IMR-90 (cell line): ENCODE measurements at regions not wholly inside any gene's neighbourhood (a gene's known extent, or its start where the extent isn't known, plus 50 kb on each side); places are given as distances from the start of the nearest gene placed in this dataset.

Experiments used
- ATAC-seq: fragments of 200-7000 bp; cut with Tn5 transposase; 2 replicates; pipeline ENCODE4 v1.9.1; 2020; ENCODE audit warnings: low read depth, mild to moderate bottlenecking, moderate library complexity
- BruUV-seq: library from RNA; stranded (reverse); fragments of 400-500 nt; replicated peaks from 2 replicates; lab custom pipeline; 2021; lab: Mats Ljungman, UMichigan
- CTCF ChIA-PET: fragments of 300-600 bp; formaldehyde crosslinking; extraction: SDS; loops from one replicate; lab custom pipeline; 2021; ENCODE audit warnings: antibody characterized with exemption; lab: Yijun Ruan, JAX
- POLR2A ChIA-PET: fragments of 300-600 bp; sonication (Branson Sonifier 250); formaldehyde crosslinking; loops from one replicate; lab custom pipeline; 2022; ENCODE audit warnings: antibody characterized with exemption; ENCODE audit not compliant: unreplicated experiment; lab: Charles Lee
- DNase-seq: peaks from one replicate; pipeline ENCODE4 v3.0.0; 2013
- H2AFZ ChIP-seq: replicated peaks from 2 replicates; pipeline ENCODE3; 2013; ENCODE audit warnings: low read length, mild to moderate bottlenecking; ENCODE audit not compliant: poor library complexity
- H2AK5ac ChIP-seq: 2 replicates; pipeline ENCODE4 v1.6.1; 2013; ENCODE audit warnings: low read depth, low read length, inconsistent platforms
- H2AK9ac ChIP-seq: replicated peaks from 2 replicates; pipeline ENCODE3; 2013; ENCODE audit warnings: mild to moderate bottlenecking, low read depth, low read length, moderate library complexity; ENCODE audit not compliant: poor library complexity
- H2BK120ac ChIP-seq: 2 replicates; pipeline ENCODE4 v1.6.1; 2013; ENCODE audit warnings: low read depth, low read length, inconsistent platforms
- H2BK15ac ChIP-seq: 3 replicates; pipeline ENCODE4 v1.6.1; 2013; ENCODE audit warnings: low read depth, low read length, inconsistent platforms
- H2BK20ac ChIP-seq: 2 replicates; pipeline ENCODE4 v1.6.1; 2013; ENCODE audit warnings: low read depth, mild to moderate bottlenecking, inconsistent platforms, low read length, moderate library complexity
- H2BK5ac ChIP-seq: 2 replicates; pipeline ENCODE4 v1.6.1; 2013; ENCODE audit warnings: mild to moderate bottlenecking, low read depth, low read length, inconsistent platforms; ENCODE audit not compliant: poor library complexity, severe bottlenecking
- H3K14ac ChIP-seq: replicated peaks from 2 replicates; pipeline ENCODE4 v1.6.1; 2013; ENCODE audit warnings: low read depth, low read length, inconsistent platforms
- H3K18ac ChIP-seq: 2 replicates; pipeline ENCODE4 v1.6.1; 2013; ENCODE audit warnings: low read depth, low read length, control low read depth
- H3K23ac ChIP-seq: 2 replicates; pipeline ENCODE4 v1.6.1; 2013; ENCODE audit warnings: low read depth, low read length, inconsistent platforms
- H3K27ac ChIP-seq: 2 replicates; pipeline ENCODE4 v1.5.1; 2013; ENCODE audit warnings: mild to moderate bottlenecking, control low read depth, low read length; ENCODE audit not compliant: insufficient read depth
- H3K27me3 ChIP-seq: 2 replicates; pipeline ENCODE4 v1.6.1; 2013; ENCODE audit warnings: low read length; ENCODE audit not compliant: control insufficient read depth, insufficient read depth
- H3K36me3 ChIP-seq: 2 replicates; pipeline ENCODE4 v1.6.1; 2013; ENCODE audit warnings: low read length, mixed read lengths; ENCODE audit not compliant: control insufficient read depth, insufficient read depth
- H3K4ac ChIP-seq: 2 replicates; pipeline ENCODE4 v1.6.1; 2013; ENCODE audit warnings: low read depth, low read length, inconsistent platforms
- H3K4me1 ChIP-seq: 2 replicates; pipeline ENCODE4 v1.6.1; 2013; ENCODE audit warnings: low read length, mixed read lengths; ENCODE audit not compliant: control insufficient read depth, insufficient read depth
- H3K4me2 ChIP-seq: 2 replicates; pipeline ENCODE4 v1.6.1; 2013; ENCODE audit warnings: low read depth, mild to moderate bottlenecking, control low read depth, low read length, moderate library complexity
- H3K4me3 ChIP-seq: 2 replicates; pipeline ENCODE4 v1.5.1; 2013; ENCODE audit warnings: low read depth, mild to moderate bottlenecking, control low read depth, low read length, moderate library complexity; ENCODE audit not compliant: insufficient read depth
- H3K56ac ChIP-seq: 2 replicates; pipeline ENCODE4 v1.6.1; 2013; ENCODE audit warnings: low read length, inconsistent platforms; ENCODE audit not compliant: insufficient read depth; ENCODE audit errors: extremely low read depth
- H3K79me1 ChIP-seq, 2 experiments: 2 replicates each; pipeline ENCODE4 v1.6.1; 2013; ENCODE audit warnings: low read length in 2 of 2, inconsistent platforms in 1 of 2, low read depth in 1 of 2
- H3K9ac ChIP-seq: 2 replicates; pipeline ENCODE4 v1.6.1; 2013; ENCODE audit warnings: low read depth, low read length, control low read depth
- H3K9me1 ChIP-seq: 2 replicates; pipeline ENCODE4 v1.6.1; 2013; ENCODE audit warnings: low read length, inconsistent platforms; ENCODE audit not compliant: insufficient read depth
- H3K9me3 ChIP-seq: 2 replicates; pipeline ENCODE4 v1.6.1; 2013; ENCODE audit warnings: low read length; ENCODE audit not compliant: control insufficient read depth, insufficient read depth
- H4K20me1 ChIP-seq: 2 replicates; pipeline ENCODE4 v1.6.1; 2013; ENCODE audit warnings: low read length, inconsistent platforms; ENCODE audit not compliant: insufficient read depth
- H4K5ac ChIP-seq: 2 replicates; pipeline ENCODE4 v1.6.1; 2013; ENCODE audit warnings: mild to moderate bottlenecking, low read depth, low read length, control low read depth
- H4K8ac ChIP-seq, 2 experiments: 2 replicates each; pipeline ENCODE4 v1.6.1; 2013; ENCODE audit warnings: low read depth in 2 of 2, low read length in 2 of 2, control low read depth in 1 of 2, inconsistent platforms in 1 of 2
- H4K91ac ChIP-seq: 2 replicates; pipeline ENCODE4 v1.6.1; 2013; ENCODE audit warnings: low read depth, low read length, inconsistent platforms; ENCODE audit not compliant: insufficient read depth
- CEBPB ChIP-seq: IDR thresholded peaks from 2 replicates; pipeline ENCODE4 v1.6.1; 2012; ENCODE audit warnings: low read depth, low read length, improper control_type of control experiment
- FOS ChIP-seq: fragments of 150-350 bp; IDR thresholded peaks from 2 replicates; pipeline ENCODE4 v1.6.1; 2016; ENCODE audit warnings: low read depth, low read length
- SMC3 ChIP-seq: fragments of 150-350 bp; IDR thresholded peaks from 2 replicates; pipeline ENCODE4 v1.6.1; 2016; ENCODE audit warnings: low read depth, mild to moderate bottlenecking, antibody characterized with exemption, low read length, moderate library complexity
- WGBS, 2 experiments: methylation state at CpG; one replicate each; pipeline versions ENCODE4 v1.1.5 to v1.1.7; 2013; ENCODE audit warnings: missing lambda C conversion rate in 2 of 2; ENCODE audit not compliant: insufficient read length in 1 of 2; ENCODE audit errors: extremely low coverage in 2 of 2; 5-methylcytosine and 5-hydroxymethylcytosine counted together
- dilution Hi-C: fragments of 300-500 bp; cut with HindIII; formaldehyde crosslinking; loops from one replicate; pipeline ENCODE4 v1.14.3; 2018; ENCODE audit warnings: low sequenced_read_pairs; ENCODE audit not compliant: unreplicated experiment
- in situ Hi-C: fragments of 300-500 bp; cut with MboI; formaldehyde crosslinking; loops from 3 replicates; pipeline ENCODE4 v1.14.3; 2019; ENCODE audit warnings: low sequenced_read_pairs, inconsistent platforms, mixed read lengths
- intact Hi-C: fragments of 100-400 bp; cut with micrococcal nuclease; formaldehyde crosslinking; loops from 2 replicates; pipeline ENCODE4 v1.10.0; 2022
- TF ChIP-seq, protein P1 (sequence below): fragments of 150-350 bp; IDR thresholded peaks from 2 replicates; pipeline ENCODE4 v1.6.1; 2016; ENCODE audit warnings: low read depth, mild to moderate bottlenecking, low read length, moderate library complexity, borderline replicate concordance

DNA sequence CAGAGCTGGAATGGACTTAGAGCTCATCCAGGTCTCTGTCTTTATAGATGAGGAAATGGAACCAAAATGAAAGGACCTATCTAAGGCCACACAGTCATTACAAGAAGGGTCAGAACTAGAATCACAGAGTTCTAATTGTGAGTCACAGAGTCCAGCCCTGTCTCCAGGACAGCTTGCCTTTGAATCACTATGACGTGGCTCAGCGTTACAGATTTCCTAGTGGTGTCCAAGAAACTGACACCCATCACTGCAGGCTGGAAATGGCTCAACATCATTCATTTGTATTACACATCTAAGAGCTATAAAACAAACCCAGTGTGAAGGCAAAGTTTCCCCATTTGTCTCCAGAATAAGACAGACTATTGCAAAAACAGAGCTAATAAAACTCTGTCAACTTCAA is 164.3 kb upstream of the SIX2 start:
- no peak overlapping the region for H2AFZ ChIP-seq
- H2BK5ac ChIP-seq, result no peak overlapping the region
- no peaks in the 10 kb centered on the region for H3K36me3 ChIP-seq
- no peaks in the 10 kb centered on the region for H4K20me1 ChIP-seq
- dilution Hi-C loops (no loop called here), intact Hi-C loops (no loop called here), in situ Hi-C loops (no loop called here)
- H3K4me3 ChIP-seq, result no peak overlapping the region
- no peaks in the 10 kb centered on the region for H3K79me1 ChIP-seq
- ChIA-PET CTCF (interaction anchor here (0.6 to 0.8 kb wide), 2 partner anchors 131 to 186 kb away, joined by 3 read pairs; no protein-coding TSS in a partner anchor), POLR2A (no interaction called here)
- H2AK9ac ChIP-seq, result no peak overlapping the region
- peaks cover 4% of the 10 kb centered on the region for H3K4me1 ChIP-seq
- H3K23ac ChIP-seq, result no peak overlapping the region
- WGBS, 2 experiments, result no CpG with 5 or more reads among the region's 2 CpGs
- no peak overlapping the region for H3K14ac ChIP-seq
- H4K91ac ChIP-seq, result no peak overlapping the region
- H3K9me1 ChIP-seq, result no peaks in the 10 kb centered on the region
- no peak overlapping the region for H2BK120ac ChIP-seq
- H3K9ac ChIP-seq, result no peak overlapping the region
- no peak overlapping the region for H2AK5ac ChIP-seq
- H3K56ac ChIP-seq, result no peak overlapping the region
- no peak overlapping the region for H4K5ac ChIP-seq
- no TSS peak for BruUV-seq
- no peak overlapping the region for H3K4ac ChIP-seq
- H3K27me3 ChIP-seq, result peaks cover 31% of the 10 kb centered on the region
- TF ChIP-seq SMC3, result no peak
- TF ChIP-seq, protein P1, sequence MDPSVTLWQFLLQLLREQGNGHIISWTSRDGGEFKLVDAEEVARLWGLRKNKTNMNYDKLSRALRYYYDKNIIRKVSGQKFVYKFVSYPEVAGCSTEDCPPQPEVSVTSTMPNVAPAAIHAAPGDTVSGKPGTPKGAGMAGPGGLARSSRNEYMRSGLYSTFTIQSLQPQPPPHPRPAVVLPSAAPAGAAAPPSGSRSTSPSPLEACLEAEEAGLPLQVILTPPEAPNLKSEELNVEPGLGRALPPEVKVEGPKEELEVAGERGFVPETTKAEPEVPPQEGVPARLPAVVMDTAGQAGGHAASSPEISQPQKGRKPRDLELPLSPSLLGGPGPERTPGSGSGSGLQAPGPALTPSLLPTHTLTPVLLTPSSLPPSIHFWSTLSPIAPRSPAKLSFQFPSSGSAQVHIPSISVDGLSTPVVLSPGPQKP, result no peak
- peak; percentile 71 for TF ChIP-seq FOS
- TF ChIP-seq CEBPB, result peak; percentile 46; the same call in 1 of the 2 replicates
- DNase-seq (peak; percentile 93), ATAC-seq (peak; percentile 76)
- no peak overlapping the region for H3K18ac ChIP-seq
- no peak overlapping the region for H2BK20ac ChIP-seq
- no peak overlapping the region for H3K27ac ChIP-seq
- H3K4me2 ChIP-seq, result no peak overlapping the region
- no peak overlapping the region for H2BK15ac ChIP-seq
- H4K8ac ChIP-seq, result no peak overlapping the region
- no peaks in the 10 kb centered on the region; the same call in 1 of the 2 replicates for H3K9me3 ChIP-seq
